ENCODE measurements at regions not wholly inside any gene's neighbourhood (a gene's known extent, or its start where the extent isn't known, plus 50 kb on each side); places are given as distances from the start of the nearest gene placed in this dataset.

GRCh38 chr17:79187186-79187585 is 112.6 kb downstream of the ENGASE start:
- DNase-seq: no peak

DNA sequence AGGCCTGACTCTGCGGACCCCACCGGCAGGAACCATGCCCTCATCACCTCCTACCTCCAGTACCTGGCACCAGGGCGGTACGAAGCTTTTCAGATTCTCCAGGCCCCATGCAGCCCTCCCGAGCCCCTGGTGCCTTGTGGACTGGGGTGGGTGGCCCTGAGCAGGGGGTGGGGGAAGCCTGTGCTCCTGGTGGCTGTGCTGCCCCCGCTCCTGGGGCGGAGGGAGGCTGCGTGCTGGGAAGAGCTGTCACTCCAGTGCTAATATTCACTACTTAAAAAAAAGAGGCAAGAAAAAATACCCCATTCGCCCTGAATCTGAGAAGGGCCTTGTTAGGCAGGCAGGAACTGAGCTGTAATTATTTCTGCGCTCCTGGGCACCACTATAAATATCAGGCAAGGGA is 111.8 kb downstream of the ENGASE start:
- no peak for DNase-seq

DNA sequence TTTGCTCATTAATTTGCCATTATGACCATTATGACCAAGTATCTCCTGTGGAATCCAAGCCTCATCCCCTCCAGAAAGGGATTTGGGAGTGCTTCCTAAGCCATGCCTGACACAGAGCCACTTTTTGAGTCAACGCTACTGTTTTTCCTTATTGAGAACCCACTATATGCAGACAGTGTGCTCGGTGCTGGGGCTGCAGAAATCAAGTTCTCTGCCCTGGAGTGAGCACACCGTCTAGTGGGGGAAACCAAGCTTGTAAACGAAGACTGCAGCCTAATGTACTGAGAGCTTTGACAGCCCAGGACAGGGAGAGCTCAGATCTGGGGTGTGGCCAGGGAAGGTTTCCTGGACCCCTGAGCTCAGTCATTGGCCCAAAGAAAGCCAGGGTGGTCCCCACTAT is 111.0 kb downstream of the ENGASE start:
- DNase-seq: no peak

- DNase-seq: no peak
These were observed 109.6 kb downstream of the ENGASE start for GRCh38 chr17:79184219-79184618.

GRCh38 chr17:79183293-79184158 is 108.9 kb downstream of the ENGASE start:
- DNase-seq: no peak

DNA sequence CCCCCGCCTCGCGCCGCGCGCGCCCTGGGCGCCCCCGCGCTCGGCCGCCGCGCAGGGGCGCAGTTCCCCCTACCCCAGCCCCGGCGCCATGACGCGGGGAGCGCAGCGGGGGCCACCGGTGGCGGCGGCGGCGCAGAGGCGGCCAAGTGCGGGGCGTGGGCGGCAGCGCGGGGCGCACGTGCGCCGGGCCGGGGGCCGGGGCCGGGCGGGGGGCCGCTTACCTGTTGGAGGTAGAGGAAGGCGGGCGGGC is 108.3 kb downstream of the ENGASE start:
- DNase-seq: no peak

- no peak for DNase-seq
These were observed 107.8 kb downstream of the ENGASE start for GRCh38 chr17:79182176-79183042.

GRCh38 chr17:79180358-79181005 is 105.9 kb downstream of the ENGASE start:
- DNase-seq: no peak

DNA sequence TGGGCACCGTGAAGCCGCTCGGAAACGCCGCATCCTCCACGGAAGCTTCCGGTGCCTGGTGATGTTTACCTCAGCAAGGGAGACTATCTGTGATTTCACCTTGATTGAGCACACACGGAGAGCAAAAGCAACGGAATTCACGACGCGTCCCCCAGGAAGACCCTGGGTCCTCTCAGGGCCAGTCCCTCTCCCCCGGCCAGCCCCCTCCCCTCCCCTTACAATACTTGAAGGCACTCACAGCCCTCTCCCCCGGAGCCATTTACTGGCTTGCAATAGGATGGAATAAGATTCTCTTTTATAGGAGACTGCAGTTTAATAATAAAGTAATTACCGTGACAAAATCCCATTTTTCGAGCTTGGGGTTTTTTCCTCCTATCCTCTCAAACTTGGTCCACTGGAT is 104.7 kb downstream of the ENGASE start:
- DNase-seq: no peak

- DNase-seq: no peak
These were observed 103.3 kb downstream of the ENGASE start for GRCh38 chr17:79177877-79178276.

GRCh38 chr17:79176792-79177601 is 102.4 kb downstream of the ENGASE start:
- no peak for DNase-seq

GRCh38 chr17:79174905-79175856 is 100.6 kb downstream of the ENGASE start:
- no peak for DNase-seq

DNA sequence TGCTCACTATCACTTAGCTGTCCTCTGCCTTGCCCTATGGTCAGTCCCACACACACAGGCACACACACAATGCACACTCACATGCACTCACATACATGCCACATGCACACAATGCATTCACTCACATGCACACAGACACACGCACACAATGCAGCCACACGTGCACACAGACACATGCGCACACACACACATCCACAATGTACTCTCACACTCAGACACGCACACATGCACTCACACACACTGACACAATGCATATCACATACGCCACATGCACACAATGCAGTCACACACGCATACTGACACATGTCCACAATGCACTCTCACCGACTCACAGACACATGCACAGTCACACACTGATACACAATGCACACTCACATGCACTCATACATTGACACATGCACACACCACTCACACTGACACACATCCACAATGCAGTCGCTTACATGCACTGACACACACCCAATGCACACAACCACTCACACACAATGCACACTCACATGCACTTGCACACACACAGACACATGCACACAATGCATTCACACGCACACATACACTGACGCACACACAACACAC is 99.7 kb downstream of the ENGASE start:
- DNase-seq: no peak

- DNase-seq: no peak
These were observed 96.6 kb downstream of the ENGASE start for GRCh38 chr17:79171188-79171587.

DNA sequence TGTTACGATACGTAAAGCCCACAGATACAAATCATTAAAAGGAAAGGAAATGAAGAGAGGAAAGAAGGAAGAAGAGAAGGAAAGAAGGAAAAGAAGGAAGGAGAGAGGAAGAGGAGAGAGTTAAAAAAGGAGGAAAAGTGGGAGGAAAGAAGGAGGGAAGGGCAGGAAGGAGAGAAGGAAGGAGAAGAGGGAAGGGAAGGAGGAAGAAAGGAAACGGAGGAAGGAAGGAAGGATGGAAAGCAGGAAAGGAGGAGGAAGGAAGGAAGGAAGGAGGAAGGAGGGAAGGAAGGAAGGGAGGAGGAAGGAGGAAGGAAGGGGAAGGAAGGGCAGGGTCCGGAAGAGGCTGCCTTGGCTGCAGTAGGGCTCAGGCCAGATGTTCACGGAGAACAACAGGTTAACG is 95.2 kb downstream of the ENGASE start:
- DNase-seq: no peak

DNA sequence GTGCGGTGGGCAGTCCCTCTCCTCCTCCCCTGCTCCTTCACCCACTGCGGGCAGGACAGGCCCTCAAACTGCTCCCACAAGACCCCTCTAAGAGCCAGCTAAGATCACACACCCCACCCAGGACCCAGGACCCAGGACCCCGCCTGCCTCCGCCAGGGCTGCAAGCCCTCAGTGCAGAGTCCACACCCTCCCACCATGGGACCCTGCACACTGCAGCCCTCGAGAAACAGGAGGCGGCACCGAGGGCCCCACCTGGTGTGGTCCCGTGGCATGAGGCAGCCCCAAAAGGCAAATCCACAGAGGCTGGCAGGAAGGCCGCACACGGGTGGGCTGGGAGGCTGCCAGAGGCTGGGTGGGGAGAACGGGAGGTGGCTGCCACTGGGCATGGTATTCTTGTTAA is 94.7 kb downstream of the ENGASE start:
- DNase-seq: no peak

- no peak for DNase-seq
These were observed 93.9 kb downstream of the ENGASE start for GRCh38 chr17:79168486-79169055.

- no peak for DNase-seq
These were observed 92.9 kb downstream of the ENGASE start for GRCh38 chr17:79167486-79167885.

GRCh38 chr17:79165756-79166473 is 91.3 kb downstream of the ENGASE start:
- no peak for DNase-seq
